PC-9 (cell line): ENCODE measurements at regions not wholly inside any gene's neighbourhood (a gene's known extent, or its start where the extent isn't known, plus 50 kb on each side); places are given as distances from the start of the nearest gene placed in this dataset.
A peak's percentile ranks its signal among the peaks of the same experiment; 100 is the strongest.

Experiments
- CTCF ChIP-seq: fragments of 200-600 bp; sonication (generic); conservative IDR thresholded peaks from 2 replicates; pipeline ENCODE4 v1.6.1; 2017; ENCODE audit warnings: mixed run types, antibody characterized with exemption, mild to moderate bottlenecking, moderate library complexity
- EZH2 ChIP-seq: fragments of 200-600 bp; sonication (generic); IDR thresholded peaks from 2 replicates; pipeline ENCODE4 v1.8.0; 2017; ENCODE audit warnings: antibody characterized with exemption, low read depth

DNA sequence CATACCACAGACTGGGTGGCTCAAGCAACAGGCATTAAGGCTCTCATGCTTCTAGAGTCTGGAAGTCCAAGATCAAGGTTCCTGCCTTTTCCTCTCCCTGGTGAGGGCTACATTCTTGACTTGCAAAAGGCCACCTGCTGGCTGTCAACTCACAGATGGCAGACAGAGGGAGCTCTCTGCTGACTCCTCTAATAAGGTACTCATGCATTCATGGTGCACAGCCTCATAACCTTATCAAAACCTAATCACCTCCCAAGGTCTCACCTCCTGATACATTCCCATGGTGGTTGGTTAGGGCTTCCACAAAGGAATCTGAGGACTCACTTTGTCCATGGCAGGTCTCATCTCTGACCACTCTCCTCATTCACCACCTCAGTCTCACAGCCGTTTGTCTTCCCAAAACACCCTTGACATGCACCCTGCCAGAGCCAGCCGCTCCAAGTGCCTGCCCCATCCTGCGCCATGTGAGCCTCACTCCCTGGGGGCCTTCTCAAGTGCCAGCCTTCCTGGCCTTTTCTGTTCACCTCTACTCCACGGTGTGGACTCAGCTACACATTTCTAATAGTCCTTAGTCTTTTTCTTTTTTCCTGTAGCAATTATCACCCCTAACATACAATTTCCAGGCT, 400.3 kb upstream of the ADARB2 start:
- TF ChIP-seq CTCF (peak; percentile 46), EZH2 (no peak)
